Renal cortical epithelial cell (primary cell): ENCODE measurements at regions not wholly inside any gene's neighbourhood (a gene's known extent, or its start where the extent isn't known, plus 50 kb on each side); places are given as distances from the start of the nearest gene placed in this dataset.
A peak's percentile ranks its signal among the peaks of the same experiment; 100 is the strongest.

Experiments
- DNase-seq: peaks from one replicate; pipeline ENCODE4 v3.0.0-alpha.2; 2011; ENCODE audit warnings: low read depth

DNA sequence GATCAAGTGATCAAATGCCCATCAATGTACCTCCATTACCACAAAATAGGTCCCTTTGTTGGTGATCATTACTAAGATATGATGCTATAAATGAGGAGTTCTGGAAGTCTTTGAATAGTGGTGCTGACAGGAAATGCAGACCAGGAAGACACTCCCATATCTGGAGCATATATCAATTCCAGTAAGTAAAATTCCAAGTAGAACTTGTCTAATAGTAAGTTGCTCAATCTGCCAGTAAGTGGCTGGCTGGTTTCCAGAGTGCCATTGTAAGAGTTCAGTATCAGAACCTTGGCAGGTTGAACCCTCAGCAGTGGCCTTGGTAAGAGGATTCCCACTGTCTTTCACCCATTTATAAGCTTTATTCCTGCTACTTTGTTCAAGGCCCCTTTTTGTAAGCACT is 379.9 kb upstream of the RBMS3 start:
- peak; percentile 77 for DNase-seq

DNA sequence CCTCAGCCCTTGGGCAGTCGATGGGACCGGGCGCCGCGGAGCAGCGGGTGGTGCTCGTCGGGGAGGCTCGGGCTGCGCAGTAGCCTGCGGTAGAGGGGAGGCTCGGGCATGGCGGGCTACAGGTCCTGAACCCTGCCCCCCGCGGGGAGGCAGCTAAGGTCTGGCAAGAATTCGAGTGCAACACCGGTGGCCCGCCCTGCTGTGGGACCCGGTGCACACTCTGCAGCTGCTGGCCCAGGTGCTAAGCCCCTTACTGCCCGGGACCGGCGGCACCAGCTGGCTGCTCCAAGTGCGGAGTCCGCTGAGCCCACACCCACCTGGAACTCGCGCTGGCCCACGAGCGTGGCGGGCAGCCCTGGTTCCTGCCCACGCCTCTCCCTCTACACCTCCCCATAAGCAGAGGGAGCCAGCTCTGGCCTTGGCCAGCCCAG is 377.7 kb upstream of the RBMS3 start:
- DNase-seq, result no peak

DNA sequence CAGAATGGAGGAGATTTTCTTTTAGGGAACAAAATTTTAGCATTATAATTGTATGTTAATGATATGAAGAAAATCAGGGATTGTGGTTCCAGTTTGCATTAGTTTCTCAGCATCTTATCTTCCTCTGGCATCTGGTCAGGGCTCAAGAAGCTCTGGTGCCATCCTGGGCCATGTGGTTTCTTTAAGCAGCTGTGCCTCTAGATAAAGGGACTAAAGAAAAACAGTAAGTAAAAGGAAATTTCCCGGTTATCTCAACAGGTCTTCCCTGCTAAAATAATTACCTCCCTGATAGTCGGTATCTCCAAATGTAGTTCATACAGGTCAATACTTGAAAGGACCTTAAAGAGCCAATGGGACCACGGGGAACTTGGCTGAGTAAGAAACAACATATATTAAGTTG is 375.1 kb upstream of the RBMS3 start:
- DNase-seq, result no peak

DNA sequence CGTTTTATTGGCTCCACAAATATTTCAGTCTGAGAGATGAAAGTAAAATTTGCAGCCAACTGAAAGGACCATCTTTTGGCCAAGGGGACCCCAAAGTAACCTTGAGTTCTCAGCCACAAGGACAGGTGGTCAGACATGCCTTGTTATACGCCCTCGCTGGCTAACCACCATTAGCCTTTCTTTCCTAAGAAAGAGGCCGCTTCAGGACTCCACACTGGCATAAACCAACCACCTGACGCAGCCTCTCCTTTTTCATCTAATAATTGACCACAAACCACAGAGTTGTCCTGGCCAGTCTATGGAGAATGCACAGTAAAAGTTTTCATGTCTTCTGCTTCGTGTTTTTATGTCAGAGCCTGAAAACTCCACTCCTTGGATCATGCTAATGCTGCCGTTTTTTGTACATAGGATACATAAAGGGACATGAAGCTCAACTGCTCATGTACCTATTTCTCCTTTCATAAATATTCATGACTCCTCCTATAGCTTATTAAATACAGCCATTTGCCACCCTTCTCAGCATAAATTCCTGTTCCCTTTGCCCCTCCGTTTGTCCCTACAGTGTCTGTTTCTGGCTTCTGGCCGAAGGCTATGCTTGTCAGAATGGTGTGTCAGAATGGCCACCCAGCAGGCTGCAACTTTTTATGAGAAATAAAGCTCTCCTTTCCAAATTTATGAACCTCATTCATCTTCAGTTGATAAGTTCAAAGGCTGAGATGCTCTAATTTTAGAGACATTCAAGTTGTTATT is 374.1 kb upstream of the RBMS3 start:
- DNase-seq, result no peak

GRCh38 chr3:28907616-28908015 is 373.3 kb upstream of the RBMS3 start:
- DNase-seq, result peak; percentile 90

DNA sequence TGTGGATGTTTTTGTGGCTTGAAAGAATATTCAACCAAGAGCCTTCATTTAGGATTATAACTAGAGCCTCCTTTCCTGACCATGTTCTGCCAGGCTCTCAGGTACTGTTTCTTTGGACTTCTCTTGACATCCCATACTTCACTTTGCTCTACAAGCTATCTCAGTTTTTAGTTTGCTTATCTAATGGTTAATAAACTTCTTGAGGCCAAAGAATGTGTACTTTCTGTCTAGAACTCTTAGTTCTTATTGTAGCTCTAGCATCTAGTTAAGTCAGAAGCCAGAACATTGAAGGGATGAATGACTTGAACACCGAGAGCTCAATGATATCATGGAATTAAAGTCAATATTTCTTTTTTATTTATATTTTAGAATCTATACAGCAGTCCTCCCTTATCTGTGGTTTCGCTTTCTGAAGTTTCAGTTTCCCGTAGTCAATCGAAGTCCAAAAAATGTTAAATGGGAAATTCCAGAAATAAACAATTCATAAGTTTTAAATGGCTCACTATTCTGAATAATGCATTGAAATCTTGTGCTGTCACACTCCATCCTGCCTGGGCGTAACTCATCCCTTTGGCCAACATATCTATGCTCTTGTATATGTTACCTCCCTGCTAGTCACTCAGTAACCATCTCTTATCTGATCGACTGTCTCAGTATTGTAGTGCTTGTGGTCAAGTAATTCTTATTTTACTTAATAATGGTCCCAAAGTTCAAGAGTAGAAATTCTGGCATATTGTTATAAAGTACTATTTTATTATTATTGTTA is 368.6 kb upstream of the RBMS3 start:
- peak; percentile 22 for DNase-seq

DNA sequence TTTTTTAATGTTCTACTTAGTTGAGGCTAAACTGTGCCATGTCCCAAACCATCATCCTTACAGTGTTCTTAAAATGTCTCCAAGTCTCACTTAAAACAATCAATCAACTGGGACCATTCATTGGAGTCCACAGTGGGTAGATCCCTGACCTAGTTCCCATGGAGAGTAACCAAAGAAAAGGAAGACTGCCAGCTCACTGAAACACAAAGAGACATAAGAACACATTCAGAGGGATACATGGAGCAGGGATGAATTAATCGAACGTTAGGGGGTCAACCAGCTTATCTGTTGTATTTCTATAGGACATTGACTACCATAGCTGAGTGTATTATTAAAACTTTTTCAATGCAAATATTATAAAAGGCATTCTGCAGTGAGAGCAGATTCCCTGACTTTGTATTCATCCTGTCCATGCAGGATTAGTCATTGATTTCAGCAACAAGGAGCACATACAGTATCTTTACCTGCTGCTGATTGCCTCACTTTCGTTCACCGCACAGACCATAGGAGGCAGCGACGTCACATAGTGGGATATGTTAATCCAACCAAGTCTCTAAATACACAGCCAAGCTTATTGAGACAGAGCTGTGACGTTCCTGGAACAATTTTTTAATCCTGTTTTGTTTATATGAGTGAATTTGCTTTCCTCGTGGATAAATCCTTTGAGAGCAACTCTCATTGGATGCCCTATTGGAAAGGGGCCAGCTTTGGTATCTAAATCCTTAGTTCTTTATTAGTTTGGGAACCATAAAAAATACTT is 364.9 kb upstream of the RBMS3 start:
- peak; percentile 70 for DNase-seq

DNA sequence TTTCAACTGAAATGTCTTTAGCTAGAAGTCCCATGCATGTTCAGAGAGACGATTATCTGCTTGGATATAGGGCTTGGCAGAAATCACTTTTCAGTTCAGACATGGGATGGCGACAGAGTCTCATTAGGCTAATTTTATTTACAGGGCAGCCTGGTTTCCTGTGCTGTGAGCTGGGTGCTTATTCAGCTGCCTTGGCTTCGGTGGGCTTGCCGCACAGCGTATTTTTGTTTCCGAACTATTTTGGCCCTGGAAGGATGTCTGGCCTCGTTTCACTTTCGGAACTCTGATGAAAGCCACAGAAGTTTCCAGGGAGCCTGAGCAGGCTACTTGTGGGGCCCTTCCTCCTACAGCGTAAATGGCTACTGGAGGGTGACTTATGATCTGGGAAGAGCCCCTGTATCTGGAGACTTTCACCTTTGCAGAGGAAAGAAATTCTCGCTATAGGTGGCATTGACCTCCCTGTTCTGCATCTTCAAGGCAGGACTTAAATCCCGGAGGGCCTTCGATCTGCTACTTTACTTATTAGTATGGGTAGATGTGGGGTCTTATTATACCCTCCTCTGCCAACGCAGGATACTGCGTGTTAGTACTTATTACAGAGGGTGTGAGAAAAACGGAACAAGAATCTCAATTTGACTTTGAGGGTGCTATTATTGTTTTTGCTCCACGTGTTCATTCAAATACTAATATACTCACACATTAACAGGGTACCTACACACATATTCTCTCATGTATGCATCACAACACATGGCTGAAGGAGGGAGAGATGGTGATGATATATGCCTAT is 364.0 kb upstream of the RBMS3 start:
- peak; percentile 71 for DNase-seq

DNA sequence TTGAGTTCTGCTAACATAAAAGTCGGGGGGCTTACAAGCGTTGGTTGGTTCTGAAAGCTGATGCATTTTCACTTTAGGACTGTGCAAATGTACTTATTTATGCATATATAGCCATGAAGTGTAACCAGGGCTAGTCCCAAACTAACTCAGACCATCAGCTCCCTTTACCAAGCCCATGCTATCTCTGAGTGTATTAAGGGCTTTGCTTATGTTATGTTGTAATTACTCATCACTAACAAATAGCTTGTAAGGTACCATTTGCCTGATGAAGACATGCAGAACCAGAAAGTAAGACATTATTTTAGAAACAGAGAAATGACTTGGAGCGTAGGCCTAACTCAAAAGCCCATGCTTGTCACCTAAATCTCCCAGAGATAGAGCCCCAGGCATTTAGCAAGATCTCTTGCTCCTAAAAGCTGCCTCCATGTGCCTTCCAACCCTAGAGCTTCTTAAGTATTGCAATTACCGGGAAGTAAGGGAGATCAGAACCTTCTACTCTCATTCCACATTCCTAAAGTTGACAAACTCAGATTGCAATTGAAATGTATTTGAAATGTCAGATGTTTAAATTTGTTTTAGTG is 362.9 kb upstream of the RBMS3 start:
- DNase-seq, result no peak

DNA sequence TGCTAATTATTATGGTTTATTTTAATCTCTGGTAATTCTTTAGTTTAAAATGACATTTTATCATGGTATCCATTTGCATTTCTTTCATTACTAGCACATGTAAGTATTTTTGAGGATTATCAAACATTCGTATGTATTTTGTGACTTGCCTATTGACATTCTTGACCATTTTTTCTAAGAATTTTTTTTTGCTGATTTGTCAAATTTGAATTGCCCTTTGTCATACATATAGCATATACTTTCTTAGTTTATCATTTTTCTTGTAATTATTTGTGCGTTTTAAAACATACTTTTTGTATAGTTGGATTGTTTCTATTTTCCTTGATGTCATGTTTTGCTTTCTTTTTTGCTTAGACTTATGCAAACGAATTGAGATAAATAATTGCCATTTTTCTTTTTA is 358.5 kb upstream of the RBMS3 start:
- DNase-seq, result no peak

DNA sequence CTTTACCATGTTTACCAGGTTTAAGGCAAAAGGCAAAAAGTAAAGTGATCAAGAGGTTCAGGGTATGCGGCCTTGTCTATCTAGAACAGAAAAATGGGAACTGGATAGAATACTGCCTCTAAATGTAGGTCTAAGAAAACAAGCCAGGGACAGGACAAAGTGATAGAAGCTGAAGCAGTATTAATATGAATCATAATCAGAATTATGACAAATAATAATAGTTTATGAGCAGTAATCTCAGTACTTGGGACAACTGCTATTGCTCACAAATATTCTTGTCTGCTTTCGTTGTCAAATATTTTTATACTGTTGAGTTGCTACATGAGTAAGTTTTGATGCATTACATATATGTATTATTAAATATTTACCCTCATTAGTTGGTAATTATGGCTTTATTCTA is 356.9 kb upstream of the RBMS3 start:
- DNase-seq, result no peak

GRCh38 chr3:28924744-28925360 is 356.0 kb upstream of the RBMS3 start:
- DNase-seq, result no peak

GRCh38 chr3:28933337-28933736 is 347.5 kb upstream of the RBMS3 start:
- DNase-seq, result no peak

- no peak for DNase-seq
Observed at GRCh38 chr3:28934126-28934813, 346.6 kb upstream of the RBMS3 start.

- no peak for DNase-seq
Observed at GRCh38 chr3:28935146-28935545, 345.7 kb upstream of the RBMS3 start.

GRCh38 chr3:28936154-28936553 is 344.7 kb upstream of the RBMS3 start:
- peak; percentile 61 for DNase-seq

GRCh38 chr3:28940530-28940929 is 340.3 kb upstream of the RBMS3 start:
- DNase-seq, result peak; percentile 98

GRCh38 chr3:28940994-28941393 is 339.9 kb upstream of the RBMS3 start:
- DNase-seq, result no peak

DNA sequence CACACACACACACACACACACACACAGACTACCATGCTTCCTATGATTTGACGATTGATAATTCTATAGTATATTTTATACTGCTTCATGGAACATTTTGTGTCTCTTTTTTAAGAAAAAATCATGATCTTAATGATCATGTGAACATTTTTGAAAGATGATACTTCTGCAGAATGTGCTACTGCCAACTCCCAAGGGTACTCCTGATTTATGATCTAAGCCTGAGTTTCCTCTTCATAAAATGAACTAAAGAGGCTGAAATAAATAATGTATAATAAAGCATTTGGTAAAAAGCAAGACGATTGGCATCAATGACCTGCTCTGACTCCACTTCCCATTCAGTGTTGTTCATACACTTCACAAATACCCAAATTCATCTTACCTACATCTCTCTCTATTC is 333.8 kb upstream of the RBMS3 start:
- DNase-seq, result no peak

GRCh38 chr3:28947751-28948150 is 333.1 kb upstream of the RBMS3 start:
- no peak for DNase-seq
